IPS-NIHi11 (cell line): ENCODE measurements at regions not wholly inside any gene's neighbourhood (a gene's known extent, or its start where the extent isn't known, plus 50 kb on each side); places are given as distances from the start of the nearest gene placed in this dataset.

Experiments used
- DNase-seq: peaks from one replicate; pipeline ENCODE4 v3.0.0; 2012; ENCODE audit warnings: mixed read lengths, low spot score

GRCh38 chr11:119474682-119475596, 52.0 kb upstream of the THY1 start:
- DNase-seq = peak; percentile 86

GRCh38 chr11:119473901-119474681, 51.1 kb upstream of the THY1 start:
- DNase-seq = no peak

- no peak for DNase-seq
These were observed 50.3 kb upstream of the THY1 start for GRCh38 chr11:119473226-119473625.

- no peak for DNase-seq
These were observed 49.9 kb upstream of the THY1 start for GRCh38 chr11:119472856-119473222.
